Skeletal muscle cell (primary cell): ENCODE measurements at regions not wholly inside any gene's neighbourhood (a gene's known extent, or its start where the extent isn't known, plus 50 kb on each side); places are given as distances from the start of the nearest gene placed in this dataset.

Experiments
- DNase-seq: peaks from one replicate; pipeline ENCODE4 v3.0.0-alpha.2; 2010; ENCODE audit warnings: low read depth
- H3K4me3 ChIP-seq: 2 replicates; pipeline ENCODE4 v1.5.1; 2011; ENCODE audit warnings: low read depth, mild to moderate bottlenecking, control low read depth, low read length, moderate library complexity

DNA sequence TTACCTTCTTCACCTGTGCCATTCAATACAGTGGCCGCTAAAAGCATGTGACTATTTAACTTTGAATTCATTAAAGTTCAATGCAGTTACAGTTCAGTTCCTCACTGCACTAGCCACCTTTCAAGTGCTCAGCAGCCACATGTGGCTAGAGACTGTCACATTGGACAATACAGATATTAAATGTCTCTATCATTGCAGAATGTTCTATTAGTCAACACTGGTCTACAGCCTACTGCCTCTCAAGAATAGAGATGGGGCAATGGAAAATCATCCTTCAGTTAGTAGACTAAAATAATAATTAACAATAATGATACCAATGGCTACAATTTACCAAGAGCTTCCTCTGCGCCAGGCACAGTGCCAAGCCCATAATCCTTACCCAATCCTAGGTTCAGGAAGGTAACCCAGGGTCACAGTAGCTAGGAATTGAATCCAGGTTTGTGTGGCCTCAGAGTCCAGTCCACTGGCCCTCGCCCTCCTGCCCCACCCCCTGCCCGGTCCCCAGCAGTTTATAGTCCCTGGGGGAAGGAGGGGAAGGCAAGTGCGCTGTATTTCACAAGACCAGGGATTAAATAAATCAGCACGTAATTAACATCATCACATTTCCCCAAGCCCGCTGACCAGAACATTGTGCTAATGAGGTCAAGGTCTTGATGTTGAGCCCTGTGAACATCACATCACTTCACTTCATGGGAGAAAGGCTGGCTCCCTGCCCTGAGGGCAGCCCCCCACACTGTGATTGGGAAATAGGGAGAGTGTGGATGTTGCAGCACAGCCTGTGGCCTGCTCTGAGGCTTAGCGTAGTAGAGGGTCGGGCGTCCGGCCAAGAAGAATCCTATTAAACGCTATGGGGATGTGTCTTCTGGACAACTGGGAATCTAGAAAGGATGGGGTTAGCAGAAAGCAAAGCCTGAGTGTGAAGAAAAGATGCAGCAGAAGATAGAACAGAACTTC, 147.2 kb downstream of the VEGFA start:
- peak; percentile 93 for DNase-seq
- no peak overlapping the region for H3K4me3 ChIP-seq

DNA sequence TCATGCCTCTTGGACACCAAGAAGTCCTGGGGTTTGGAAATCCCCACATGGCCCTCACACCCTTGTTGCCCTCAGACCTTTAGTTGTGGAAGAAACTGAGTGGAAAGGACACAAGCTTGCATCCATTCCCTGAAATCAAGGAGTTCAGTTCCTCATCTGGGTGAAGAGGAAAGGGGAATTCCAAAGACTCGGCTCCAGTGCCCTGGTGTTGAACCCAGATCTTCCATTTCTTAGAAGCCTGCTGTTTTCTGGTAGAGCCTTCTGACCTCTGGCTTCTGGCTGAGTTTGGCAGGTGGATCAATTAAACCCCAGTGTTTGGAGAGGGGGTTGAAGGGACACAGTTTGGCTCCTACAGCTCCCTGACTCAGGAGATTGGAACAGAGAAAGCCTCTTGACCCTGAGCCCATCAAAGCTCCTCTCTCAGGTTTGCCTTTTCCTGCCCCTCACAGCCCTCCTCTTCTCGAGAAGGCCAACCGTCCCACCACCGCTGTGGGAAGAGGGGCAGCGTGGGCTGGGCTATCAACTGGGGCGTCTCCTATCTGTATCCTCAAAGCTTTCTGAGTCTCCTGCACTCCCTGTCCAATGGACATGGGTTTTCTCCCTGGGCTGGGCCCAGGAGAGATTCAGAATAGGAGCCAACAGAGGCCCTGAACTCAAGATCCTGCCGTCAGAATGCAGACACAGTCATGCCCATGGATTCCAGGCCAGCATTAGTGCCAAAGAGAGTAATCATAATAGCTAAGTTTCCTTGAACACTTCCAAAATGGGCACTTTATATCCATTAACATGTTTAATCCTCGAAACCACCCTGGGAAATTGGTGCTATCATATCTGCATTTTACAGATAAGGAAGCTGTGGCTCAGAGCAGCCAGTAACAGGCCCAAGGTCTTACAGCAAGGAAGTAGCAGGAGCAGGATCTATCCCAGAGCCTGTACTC, 146.2 kb downstream of the VEGFA start:
- no peak for DNase-seq
- no peak overlapping the region for H3K4me3 ChIP-seq

GRCh38 chr6:43915208-43915869, 145.3 kb downstream of the VEGFA start:
- H3K4me3 ChIP-seq = no peak overlapping the region
- no peak for DNase-seq

GRCh38 chr6:43914272-43915147, 144.5 kb downstream of the VEGFA start:
- no peak overlapping the region for H3K4me3 ChIP-seq

GRCh38 chr6:43913375-43914271, 143.6 kb downstream of the VEGFA start:
- DNase-seq = no peak

More at GRCh38 chr6:43914272-43915147, 144.5 kb downstream of the VEGFA start:
- no peak for DNase-seq

GRCh38 chr6:43912598-43913371, 142.8 kb downstream of the VEGFA start:
- H3K4me3 ChIP-seq = no peak overlapping the region
- no peak for DNase-seq

More at GRCh38 chr6:43913375-43914271, 143.6 kb downstream of the VEGFA start:
- H3K4me3 ChIP-seq = no peak overlapping the region

DNA sequence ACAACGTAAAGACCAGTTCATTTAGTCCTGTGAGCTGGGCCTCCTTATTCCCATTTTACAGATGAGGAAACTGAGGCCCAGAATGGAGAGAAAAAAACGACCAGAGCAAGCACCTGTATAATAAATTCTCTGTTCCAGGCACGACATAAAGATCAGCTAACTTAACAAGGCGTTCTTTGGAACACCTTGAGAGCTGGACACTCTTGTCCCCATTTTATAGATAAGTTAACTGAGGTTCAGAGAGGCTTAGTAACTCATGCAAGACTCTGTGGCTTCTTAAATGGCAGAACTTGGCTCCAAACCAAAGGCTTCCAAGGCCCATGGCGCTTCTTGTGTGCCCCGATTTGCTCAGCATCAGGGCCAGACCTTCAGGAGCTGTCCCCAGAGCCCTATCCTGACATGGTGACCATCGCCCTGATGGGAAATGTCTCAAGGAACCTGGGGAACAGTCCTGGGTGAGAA, 142.1 kb downstream of the VEGFA start:
- no peak overlapping the region for H3K4me3 ChIP-seq
- DNase-seq = no peak

DNA sequence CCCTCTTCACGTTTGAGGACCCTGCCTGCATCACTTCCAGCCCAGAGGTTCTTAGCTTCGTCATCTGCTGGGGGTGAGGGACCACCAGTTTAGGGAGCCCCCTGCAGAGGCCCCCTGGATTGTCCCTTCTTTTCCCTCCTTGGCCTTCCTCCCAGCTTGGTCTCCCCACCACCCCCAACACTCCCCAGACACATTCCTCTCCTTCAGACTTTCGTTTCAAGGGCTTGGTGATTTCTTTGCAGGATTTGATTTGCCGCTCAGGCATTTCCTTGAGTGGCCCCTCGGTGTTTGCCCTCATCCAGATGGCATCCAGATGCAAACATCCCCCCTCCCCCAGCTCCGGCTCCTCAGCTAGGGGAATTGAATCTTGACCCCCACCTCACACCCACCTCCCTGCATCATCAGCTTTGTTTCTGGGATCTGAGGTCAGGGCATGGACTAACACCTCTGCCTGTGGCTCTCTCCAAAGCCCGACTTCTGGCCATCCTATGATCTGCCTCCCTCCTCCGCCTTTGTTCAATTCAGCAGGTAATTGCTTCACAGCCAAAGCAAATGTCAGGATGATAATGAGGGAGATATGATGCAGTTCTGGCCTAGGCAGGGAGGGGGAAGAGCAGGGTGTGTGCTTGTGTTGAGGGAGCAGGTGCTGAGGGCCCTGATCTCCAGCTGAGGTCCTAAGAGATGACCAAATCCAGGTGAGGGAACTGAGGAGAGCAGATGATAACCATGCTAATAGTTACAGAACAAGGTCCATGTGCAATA, 141.5 kb downstream of the VEGFA start:
- no peak overlapping the region for H3K4me3 ChIP-seq
- DNase-seq = no peak

- DNase-seq = peak; percentile 86
- no peak overlapping the region for H3K4me3 ChIP-seq
Measured at GRCh38 chr6:43910638-43911353, 140.8 kb downstream of the VEGFA start.

- DNase-seq = no peak
- no peak overlapping the region for H3K4me3 ChIP-seq
Measured at GRCh38 chr6:43910149-43910637, 140.2 kb downstream of the VEGFA start.

DNA sequence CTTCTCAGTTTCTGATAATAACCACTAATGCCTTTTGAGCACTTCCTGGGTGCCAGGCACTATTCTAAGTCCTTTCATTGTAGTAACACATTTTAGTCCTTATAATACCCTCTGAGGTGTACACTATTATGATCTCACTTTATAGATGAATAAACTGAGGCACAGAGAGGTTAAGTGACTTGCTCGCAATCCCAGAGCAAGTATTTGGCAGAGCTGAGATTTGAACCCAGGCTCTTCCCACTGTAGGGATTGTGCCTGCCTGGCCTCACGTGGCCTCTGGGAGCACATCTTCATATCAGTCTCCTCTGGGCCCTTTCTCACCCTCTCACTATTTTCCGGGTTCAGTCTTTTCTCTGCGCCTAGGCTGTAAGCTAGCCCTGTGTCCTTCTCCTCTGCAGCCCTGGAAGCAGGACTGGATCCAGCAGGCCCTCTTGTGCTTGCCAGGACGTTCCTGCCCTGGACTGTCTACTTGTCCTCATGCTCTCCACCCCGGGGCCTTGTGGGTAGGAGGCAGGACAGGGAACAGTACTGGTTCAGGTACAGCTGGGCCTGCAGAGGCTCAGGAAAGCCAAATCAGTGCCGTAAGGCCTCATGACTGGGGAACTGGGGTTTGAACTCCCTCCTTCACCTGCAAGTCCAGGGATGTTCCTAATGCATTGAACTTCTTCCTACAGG, 139.6 kb downstream of the VEGFA start:
- no peak overlapping the region for H3K4me3 ChIP-seq
- DNase-seq = no peak

DNA sequence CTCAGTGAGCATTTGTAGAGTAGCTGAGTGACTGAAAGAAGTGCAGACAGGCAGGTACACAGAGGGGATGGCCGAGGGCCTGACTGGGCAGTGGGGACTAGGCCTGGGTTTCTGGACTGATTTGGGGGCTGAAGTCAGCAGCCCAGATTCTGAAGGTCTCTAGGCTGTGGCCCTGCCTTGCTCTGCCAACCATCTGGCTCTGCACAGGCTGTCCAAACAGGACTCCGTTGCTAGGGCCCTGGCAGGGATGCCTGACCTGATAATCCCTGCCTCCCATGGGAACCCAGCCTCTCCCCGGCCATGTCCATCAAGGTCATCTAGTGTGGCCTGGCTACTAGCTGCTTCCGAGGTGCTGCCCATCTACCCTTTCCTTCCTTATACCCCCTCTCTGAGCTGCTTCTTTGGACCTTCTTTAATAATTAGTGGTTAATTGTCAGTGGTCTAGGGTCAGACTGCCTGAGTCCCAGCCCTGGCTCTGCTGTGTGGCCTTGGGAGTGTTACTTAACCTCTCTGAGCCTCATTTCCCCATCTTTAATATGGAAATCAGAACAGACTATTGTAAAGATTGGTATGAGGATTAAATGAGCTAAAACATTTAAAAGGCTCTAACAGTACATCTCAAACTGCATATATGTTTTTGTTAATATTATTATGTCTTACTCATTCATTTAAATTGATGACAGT, 137.9 kb downstream of the VEGFA start:
- H3K4me3 ChIP-seq = no peak overlapping the region
- no peak for DNase-seq

- no peak for DNase-seq
- H3K4me3 ChIP-seq = no peak overlapping the region
Measured at GRCh38 chr6:43907312-43907711, 137.3 kb downstream of the VEGFA start.

- H3K4me3 ChIP-seq = no peak overlapping the region
- no peak for DNase-seq
Measured at GRCh38 chr6:43904311-43905123, 134.5 kb downstream of the VEGFA start.
